ENCODE measurements at regions not wholly inside any gene's neighbourhood (a gene's known extent, or its start where the extent isn't known, plus 50 kb on each side); places are given as distances from the start of the nearest gene placed in this dataset.

GRCh38 chr13:77838271-77838670, 80.4 kb downstream of the EDNRB start:
- DNase-seq: no peak

- DNase-seq: no peak
These were observed 82.2 kb downstream of the EDNRB start for GRCh38 chr13:77836423-77836822.

- peak; percentile 74 for DNase-seq
These were observed 85.2 kb downstream of the EDNRB start for GRCh38 chr13:77833331-77833863.

- peak; percentile 36 for DNase-seq
These were observed 86.1 kb downstream of the EDNRB start for GRCh38 chr13:77832339-77833100.

GRCh38 chr13:77831866-77832265, 86.8 kb downstream of the EDNRB start:
- DNase-seq: no peak

- no peak for DNase-seq
These were observed 88.7 kb downstream of the EDNRB start for GRCh38 chr13:77829963-77830362.

GRCh38 chr13:77828799-77829198, 89.8 kb downstream of the EDNRB start:
- no peak for DNase-seq

- DNase-seq: peak; percentile 16
These were observed 91.3 kb downstream of the EDNRB start for GRCh38 chr13:77827332-77827731.

- DNase-seq: no peak
These were observed 98.0 kb downstream of the EDNRB start for GRCh38 chr13:77820431-77821149.

- no peak for DNase-seq
These were observed 101.1 kb downstream of the EDNRB start for GRCh38 chr13:77817521-77817920.

GRCh38 chr13:77815330-77815729, 103.3 kb downstream of the EDNRB start:
- no peak for DNase-seq
